Osteoblast (primary cell): ENCODE measurements at regions not wholly inside any gene's neighbourhood (a gene's known extent, or its start where the extent isn't known, plus 50 kb on each side); places are given as distances from the start of the nearest gene placed in this dataset.

ENCODE experiments used
- DNase-seq: peaks from one replicate; pipeline ENCODE4 v3.0.0; 2011; ENCODE audit warnings: low spot score, mixed read lengths; ENCODE audit not compliant: insufficient read length; ENCODE audit errors: missing footprints
- H2AFZ ChIP-seq: 2 replicates; pipeline ENCODE4 v1.6.0; 2011; ENCODE audit warnings: mild to moderate bottlenecking, low read length
- H3K27ac ChIP-seq: 2 replicates; pipeline ENCODE4 v1.5.1; 2011; ENCODE audit warnings: mild to moderate bottlenecking, low read depth, low read length, moderate library complexity
- H3K27me3 ChIP-seq: 2 replicates; pipeline ENCODE4 v1.6.0; 2012; ENCODE audit warnings: mild to moderate bottlenecking, control low read depth, inconsistent platforms, low read length, moderate library complexity; ENCODE audit not compliant: insufficient read depth
- H3K36me3 ChIP-seq: 2 replicates; pipeline ENCODE4 v1.5.1; 2011; ENCODE audit warnings: mild to moderate bottlenecking, low read length, control low read depth, moderate library complexity; ENCODE audit not compliant: insufficient read depth
- H3K4me1 ChIP-seq: 2 replicates; pipeline ENCODE4 v1.5.1; 2011; ENCODE audit warnings: mild to moderate bottlenecking, low read length, control low read depth, moderate library complexity; ENCODE audit not compliant: insufficient read depth
- H3K4me2 ChIP-seq: 2 replicates; pipeline ENCODE4 v1.6.0; 2011; ENCODE audit warnings: mild to moderate bottlenecking, low read length; ENCODE audit not compliant: insufficient read depth
- H3K4me3 ChIP-seq: fragments of 200-600 bp; sonication (generic); 3 replicates; pipeline ENCODE4 v1.5.1; 2012; ENCODE audit warnings: mild to moderate bottlenecking, low read length, inconsistent platforms; ENCODE audit not compliant: insufficient read depth
- H3K79me2 ChIP-seq: 2 replicates; pipeline ENCODE4 v1.6.0; 2012; ENCODE audit warnings: mild to moderate bottlenecking, low read length, control low read depth, inconsistent platforms; ENCODE audit not compliant: insufficient read depth
- H3K9me3 ChIP-seq: 2 replicates; pipeline ENCODE4 v1.5.1; 2011; ENCODE audit warnings: low read depth, low read length, control low read depth
- H4K20me1 ChIP-seq: 2 replicates; pipeline ENCODE4 v1.6.0; 2012; ENCODE audit warnings: mild to moderate bottlenecking, low read length, control low read depth; ENCODE audit not compliant: insufficient read depth
- CTCF ChIP-seq: IDR thresholded peaks from 2 replicates; pipeline ENCODE4 v1.5.1; 2011; ENCODE audit warnings: mild to moderate bottlenecking, low read depth, low read length, moderate library complexity; ENCODE audit errors: extremely low read depth

GRCh38 chr5:58394339-58394738, 65.5 kb downstream of the PLK2 start:
- Histone ChIP-seq H3K79me2 (no peaks in the 10 kb centered on the region), H3K36me3 (no peaks in the 10 kb centered on the region), H3K9me3 (no peaks in the 10 kb centered on the region), H3K27me3 (no peaks in the 10 kb centered on the region), H4K20me1 (no peaks in the 10 kb centered on the region), H3K27ac (no peak overlapping the region), H2AFZ (no peak overlapping the region), H3K4me2 (no peak overlapping the region), H3K4me1 (no peaks in the 10 kb centered on the region), H3K4me3 (no peak overlapping the region)
- no peak for DNase-seq
- no peak for TF ChIP-seq CTCF

DNA sequence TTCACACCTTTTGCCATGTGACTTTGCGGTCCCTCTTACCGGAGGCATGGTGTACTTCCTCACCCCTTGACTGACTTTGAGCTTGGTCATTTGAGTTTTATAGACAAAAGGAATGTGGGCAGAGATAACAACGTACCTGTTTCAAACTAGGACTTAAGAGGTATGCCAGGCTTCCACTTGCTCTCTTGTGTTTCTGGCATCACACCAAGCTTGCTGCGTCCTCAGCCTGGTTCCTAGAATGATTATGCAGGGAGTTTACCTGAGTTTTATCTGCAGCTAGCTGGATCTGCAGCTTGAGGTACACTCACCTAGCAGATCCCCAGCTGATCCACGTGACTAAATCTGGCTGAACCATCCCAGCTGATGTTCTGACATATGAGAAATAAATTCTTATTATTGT, 66.2 kb downstream of the PLK2 start:
- no peak overlapping the region for H3K27ac ChIP-seq
- H3K9me3 ChIP-seq, result no peaks in the 10 kb centered on the region
- H2AFZ ChIP-seq, result no peak overlapping the region
- no peaks in the 10 kb centered on the region for H3K36me3 ChIP-seq
- H3K79me2 ChIP-seq, result no peaks in the 10 kb centered on the region
- H4K20me1 ChIP-seq, result no peaks in the 10 kb centered on the region
- H3K4me2 ChIP-seq, result no peak overlapping the region
- H3K27me3 ChIP-seq, result no peaks in the 10 kb centered on the region
- H3K4me3 ChIP-seq, result no peak overlapping the region
- no peaks in the 10 kb centered on the region for H3K4me1 ChIP-seq
- no peak for TF ChIP-seq CTCF
- DNase-seq, result no peak

DNA sequence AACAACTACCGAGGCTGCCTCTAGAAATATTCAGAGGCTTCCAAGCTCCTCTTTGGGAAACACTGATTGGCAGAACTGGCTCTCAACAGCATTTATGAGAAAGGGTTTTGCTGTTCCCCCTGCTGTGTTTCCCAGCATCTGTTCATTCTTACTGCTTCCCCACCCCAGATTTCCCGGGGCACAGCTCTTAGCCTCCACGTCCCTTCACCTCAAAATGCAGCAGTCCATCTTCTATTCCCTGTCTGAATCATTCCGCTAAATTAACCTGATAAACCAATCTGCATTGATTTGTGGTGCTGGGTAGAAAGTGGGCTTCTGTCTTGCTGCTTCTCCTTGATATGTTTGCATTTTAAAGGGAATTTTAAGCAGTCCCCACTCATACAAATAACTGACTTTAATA, 67.4 kb downstream of the PLK2 start:
- Histone ChIP-seq H3K27ac (no peak overlapping the region), H3K4me1 (no peaks in the 10 kb centered on the region), H3K4me3 (no peak overlapping the region), H2AFZ (no peak overlapping the region), H3K79me2 (no peaks in the 10 kb centered on the region), H3K27me3 (no peaks in the 10 kb centered on the region), H3K9me3 (no peaks in the 10 kb centered on the region), H3K4me2 (no peak overlapping the region), H4K20me1 (no peaks in the 10 kb centered on the region), H3K36me3 (no peaks in the 10 kb centered on the region)
- no peak for DNase-seq
- TF ChIP-seq CTCF, result no peak

DNA sequence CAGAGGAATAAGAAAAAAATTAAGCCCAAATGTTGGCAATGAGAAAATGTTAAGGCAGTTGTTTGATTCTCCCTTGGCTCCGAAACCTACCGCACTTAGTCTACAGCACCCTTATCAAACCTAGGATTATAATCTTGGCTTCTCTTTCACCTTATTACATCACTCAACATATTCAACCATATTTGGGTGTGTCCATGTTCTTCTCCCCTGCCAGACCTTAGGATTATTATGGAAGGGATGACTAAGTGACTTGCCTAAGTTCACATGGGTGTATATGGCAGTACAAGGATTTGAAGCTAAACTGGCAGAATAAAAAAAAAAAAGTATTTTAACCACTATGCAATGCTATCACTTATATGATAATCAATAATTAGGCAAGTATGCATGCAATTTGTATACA, 76.4 kb downstream of the PLK2 start:
- no peaks in the 10 kb centered on the region for H3K36me3 ChIP-seq
- no peak for TF ChIP-seq CTCF
- no peaks in the 10 kb centered on the region for H3K79me2 ChIP-seq
- no peak for DNase-seq
- H3K4me3 ChIP-seq, result no peak overlapping the region
- H4K20me1 ChIP-seq, result no peaks in the 10 kb centered on the region
- H2AFZ ChIP-seq, result no peak overlapping the region
- no peaks in the 10 kb centered on the region for H3K27me3 ChIP-seq
- H3K4me1 ChIP-seq, result no peaks in the 10 kb centered on the region
- H3K4me2 ChIP-seq, result no peak overlapping the region
- peaks cover 2% of the 10 kb centered on the region for H3K9me3 ChIP-seq
- H3K27ac ChIP-seq, result no peak overlapping the region
